NK-92 (cell line): ENCODE measurements at regions not wholly inside any gene's neighbourhood (a gene's known extent, or its start where the extent isn't known, plus 50 kb on each side); places are given as distances from the start of the nearest gene placed in this dataset.
"Not testable (repeated sequence)": the region's sequence is repeated elsewhere in the genome, so short reads cannot be mapped to it uniquely, and the experiment has no call there.

Experiments
- DNase-seq: peaks from one replicate; lab custom pipeline; 2025; ENCODE audit not compliant: unreplicated experiment; lab: John Stamatoyannopoulos, UW

DNA sequence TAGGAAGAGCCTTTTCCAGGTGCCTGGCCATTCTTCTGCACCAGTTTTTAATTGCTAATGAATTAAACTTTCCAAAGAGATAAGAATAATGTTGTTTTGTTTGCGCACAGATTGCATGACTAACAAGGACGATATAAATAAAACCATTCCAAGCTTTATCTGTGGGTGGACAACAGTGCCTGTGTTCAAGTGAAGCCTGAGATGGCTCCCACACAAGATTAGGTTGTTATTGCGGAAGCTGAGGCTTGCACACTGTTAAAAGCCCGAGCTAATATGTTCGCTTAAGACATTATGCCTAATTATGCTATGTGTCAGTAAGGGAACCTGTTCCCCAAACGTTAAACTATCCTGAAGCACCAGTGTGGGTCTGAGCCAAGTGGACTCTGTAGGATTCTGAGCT is 58.5 kb upstream of the NBPF11 start:
- DNase-seq: not testable (repeated sequence)

DNA sequence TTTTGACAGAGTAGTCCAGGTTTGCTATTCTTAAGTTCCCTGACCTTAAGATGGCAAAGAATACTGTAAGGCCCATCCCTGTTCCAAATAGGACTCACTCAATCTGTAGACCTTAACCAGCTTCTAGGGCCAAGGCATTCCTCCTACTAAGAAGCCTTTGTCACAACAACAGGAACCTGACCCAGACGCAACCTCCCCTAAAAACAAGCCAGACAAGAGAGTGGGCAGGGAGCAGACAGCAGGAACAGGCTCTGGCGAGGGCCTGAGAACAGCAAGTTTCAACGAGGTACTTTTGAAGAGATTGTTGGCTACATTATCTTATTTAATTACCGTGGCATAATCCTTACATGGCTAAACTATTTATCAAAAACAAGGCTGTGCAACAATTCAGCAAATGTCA is 58.1 kb upstream of the NBPF11 start:
- not testable (repeated sequence) for DNase-seq

DNA sequence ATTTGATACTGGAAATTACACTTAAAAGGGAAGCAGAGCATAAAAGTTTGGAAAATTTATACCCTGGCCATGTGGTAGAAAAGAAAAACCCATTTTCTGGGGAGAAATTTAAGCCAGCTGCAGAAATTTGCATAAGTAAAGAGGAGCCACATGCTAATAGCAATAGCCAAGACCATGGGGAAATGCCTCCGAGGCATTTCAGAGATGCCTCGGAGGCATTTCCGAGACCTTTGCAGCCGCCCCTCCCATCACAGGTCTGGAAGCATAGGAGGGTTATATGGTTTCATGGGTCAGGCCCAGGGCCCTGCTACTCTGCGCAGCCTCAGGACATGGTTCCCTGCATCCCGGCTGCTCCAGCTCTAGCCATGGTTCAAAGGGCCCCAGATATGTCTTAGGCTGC is 49.9 kb upstream of the NBPF11 start:
- DNase-seq: not testable (repeated sequence)
